Activated T-cell treated with anti-CD3 and anti-CD28 coated beads for 24 hours (primary cell): ENCODE measurements at regions not wholly inside any gene's neighbourhood (a gene's known extent, or its start where the extent isn't known, plus 50 kb on each side); places are given as distances from the start of the nearest gene placed in this dataset.

Experiments
- DNase-seq: peaks from one replicate; pipeline ENCODE4 v3.0.0-alpha.2; 2020; ENCODE audit warnings: low read depth

GRCh38 chr6:19465256-19465655 is 371.9 kb upstream of the ID4 start:
- no peak for DNase-seq

DNA sequence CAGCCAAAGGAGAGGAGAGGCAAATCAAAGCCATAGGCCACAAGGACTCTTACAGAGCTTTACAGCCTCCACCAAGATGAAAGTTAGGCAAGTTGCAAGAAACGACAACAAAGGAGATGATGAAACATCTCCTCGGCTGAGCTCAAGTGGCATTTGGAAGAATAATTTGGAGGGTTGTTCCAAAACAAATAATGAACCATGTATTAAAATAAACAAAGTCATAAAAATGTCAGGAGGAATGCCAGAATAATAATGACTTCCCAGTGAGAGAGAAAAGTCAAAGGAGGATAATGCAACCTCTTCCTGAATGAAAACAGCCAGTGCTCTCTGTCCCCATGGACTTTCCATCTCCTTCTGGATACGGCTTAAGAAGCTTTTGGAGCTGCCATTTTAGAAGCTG is 371.4 kb upstream of the ID4 start:
- no peak for DNase-seq

DNA sequence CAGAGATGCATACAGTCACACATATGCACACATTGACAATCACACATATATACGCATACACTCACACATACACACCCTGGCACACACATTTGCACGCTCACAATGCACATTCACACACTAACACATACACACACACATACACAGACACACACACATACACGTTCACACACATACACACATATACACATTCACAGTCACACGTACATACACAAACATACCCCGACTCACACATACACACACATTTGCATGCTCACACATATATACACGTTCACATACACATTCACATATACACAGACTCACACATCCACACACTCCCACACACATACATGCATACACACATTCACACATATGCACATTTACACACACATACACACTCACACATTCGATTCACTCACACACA is 366.8 kb upstream of the ID4 start:
- DNase-seq: no peak

GRCh38 chr6:19472153-19472552 is 365.0 kb upstream of the ID4 start:
- no peak for DNase-seq

DNA sequence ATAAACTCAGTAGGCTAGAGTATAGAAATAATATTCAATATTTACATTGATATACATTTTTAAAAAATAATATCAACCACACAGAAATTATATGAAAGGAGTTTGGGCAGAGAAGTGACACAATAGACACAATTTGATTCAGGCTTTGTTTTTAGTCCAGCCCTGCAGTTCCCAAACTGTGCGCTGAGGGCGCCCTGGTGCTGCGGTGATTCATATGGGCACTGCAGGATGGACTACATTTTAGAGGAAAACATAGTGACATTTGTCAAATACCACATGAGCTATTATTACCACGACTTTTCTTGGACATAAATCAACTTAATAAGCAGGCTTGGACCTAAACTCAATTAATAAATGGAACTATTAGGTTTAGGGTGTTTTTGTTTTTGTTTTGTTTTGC is 364.3 kb upstream of the ID4 start:
- DNase-seq: no peak

GRCh38 chr6:19477563-19477962 is 359.6 kb upstream of the ID4 start:
- DNase-seq: no peak

DNA sequence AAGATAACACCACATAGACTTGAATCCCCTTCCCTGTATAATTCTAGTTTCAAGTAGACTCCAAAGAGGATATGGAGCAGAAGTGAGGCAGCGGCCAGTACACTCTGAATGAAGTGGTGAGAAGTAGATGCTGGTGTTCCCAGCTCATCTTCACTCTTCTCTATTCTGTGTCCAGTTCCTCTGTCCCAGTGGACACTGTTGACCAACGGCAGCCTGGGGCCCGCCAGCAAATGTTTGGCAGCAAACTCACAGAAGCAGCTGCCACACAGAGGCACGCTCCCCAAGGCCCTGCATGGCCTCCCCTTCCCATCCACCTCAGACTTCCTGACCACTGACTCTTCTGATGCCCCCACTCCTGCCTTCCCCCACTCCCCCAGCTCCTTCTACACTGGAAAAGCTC is 358.9 kb upstream of the ID4 start:
- DNase-seq: no peak

GRCh38 chr6:19478992-19479391 is 358.2 kb upstream of the ID4 start:
- no peak for DNase-seq

DNA sequence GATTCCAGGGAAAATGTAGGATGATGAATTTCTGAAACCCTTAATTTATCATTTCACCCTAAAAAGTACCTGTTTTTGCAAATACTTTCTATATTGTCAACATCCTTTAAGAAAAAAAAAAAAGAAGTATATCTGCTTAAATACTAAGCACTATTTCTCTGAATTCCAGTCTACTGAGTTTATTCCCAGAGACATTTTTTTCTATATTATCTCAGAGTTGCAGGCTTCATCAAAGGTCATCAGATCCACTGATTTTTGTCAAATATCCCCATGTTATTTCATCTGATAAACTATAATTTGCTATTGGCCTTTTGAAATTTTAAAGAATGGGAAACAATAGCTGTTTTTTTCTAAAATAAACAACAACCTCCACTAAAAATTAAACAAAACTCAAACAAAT is 357.6 kb upstream of the ID4 start:
- no peak for DNase-seq

GRCh38 chr6:19492636-19493405 is 344.3 kb upstream of the ID4 start:
- no peak for DNase-seq

DNA sequence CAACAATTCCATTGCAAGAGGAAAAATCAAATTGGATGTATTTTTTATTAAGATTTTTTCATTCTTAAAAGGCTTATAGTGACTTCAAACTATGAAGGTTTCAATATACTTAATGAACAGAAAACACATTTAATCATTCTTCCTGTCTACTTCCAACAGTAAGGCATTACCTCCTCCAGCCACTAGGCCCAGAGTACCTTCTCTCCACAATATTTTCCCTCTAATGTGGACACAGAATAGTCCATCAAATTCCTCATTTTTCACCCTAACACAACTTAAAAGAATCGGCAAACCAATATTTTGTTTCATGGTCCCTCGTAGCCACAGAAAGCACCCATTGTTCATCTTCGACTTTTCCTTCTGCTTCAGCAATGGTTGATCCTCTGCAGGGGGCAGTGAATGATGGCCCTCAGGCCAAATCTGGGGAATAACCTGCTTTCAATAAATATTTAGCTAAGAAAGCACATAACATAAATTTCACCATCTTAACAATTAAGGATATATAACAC is 335.4 kb upstream of the ID4 start:
- DNase-seq: no peak

- no peak for DNase-seq
Measured at GRCh38 chr6:19502301-19502700, 334.9 kb upstream of the ID4 start.

DNA sequence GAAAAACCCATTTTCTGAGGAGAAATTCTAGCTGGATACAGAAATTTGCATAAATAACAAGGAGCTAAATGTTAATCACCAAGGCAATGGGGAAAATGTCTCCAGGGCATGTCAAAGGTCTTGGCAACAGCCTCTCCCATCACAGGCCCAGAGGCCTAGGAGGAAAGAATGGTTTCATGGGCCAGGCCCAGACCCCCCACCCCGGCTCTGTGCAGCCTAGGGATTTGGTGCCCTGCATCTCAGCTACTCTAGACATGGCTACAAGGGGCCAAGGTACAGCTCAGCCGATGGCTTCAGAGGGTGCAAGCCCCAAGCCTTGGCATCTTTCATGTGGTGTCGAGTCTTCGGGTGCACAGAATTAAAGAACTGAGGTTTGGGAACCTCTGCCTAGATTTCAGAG is 321.2 kb upstream of the ID4 start:
- DNase-seq: no peak

- no peak for DNase-seq
Measured at GRCh38 chr6:19519941-19520340, 317.2 kb upstream of the ID4 start.

DNA sequence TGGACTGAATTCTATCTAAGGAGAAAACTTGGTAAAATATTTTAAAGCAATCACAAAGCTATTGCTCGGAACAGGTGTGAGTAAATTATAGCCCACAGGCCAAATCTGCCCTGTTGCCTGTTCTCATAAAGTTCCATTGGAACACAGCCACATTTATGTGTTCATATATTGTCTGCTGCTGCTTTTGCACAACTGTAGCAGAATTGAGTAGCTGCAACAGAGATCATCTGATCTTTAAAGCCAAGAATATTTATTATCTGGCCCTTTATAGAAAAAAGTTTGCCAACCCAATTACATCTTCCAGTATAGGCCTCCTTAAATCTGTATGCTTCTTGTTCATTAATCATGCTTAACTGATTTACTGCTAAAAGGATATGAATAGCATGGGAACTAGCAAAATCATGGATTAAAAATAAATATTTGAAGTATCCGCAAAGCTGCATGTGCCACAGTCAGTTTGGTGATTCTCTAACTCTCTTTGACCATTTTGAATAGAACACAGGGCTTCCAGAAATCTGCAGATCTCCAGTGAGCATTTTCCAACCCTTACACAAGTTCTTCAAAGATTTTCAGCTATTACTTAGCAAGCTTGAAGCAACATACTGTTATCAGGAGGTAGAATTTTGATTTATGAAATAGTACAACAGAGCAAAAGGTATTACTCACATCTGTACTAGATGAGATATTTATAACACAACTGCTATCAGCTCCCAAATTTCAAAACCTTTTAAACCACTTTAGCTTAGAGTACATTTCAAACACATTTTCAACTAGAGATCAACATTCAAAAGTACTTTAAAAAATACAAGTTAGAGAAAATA is 312.6 kb upstream of the ID4 start:
- DNase-seq: no peak

- DNase-seq: no peak
Measured at GRCh38 chr6:19525673-19526072, 311.5 kb upstream of the ID4 start.

GRCh38 chr6:19530188-19530587 is 307.0 kb upstream of the ID4 start:
- no peak for DNase-seq

DNA sequence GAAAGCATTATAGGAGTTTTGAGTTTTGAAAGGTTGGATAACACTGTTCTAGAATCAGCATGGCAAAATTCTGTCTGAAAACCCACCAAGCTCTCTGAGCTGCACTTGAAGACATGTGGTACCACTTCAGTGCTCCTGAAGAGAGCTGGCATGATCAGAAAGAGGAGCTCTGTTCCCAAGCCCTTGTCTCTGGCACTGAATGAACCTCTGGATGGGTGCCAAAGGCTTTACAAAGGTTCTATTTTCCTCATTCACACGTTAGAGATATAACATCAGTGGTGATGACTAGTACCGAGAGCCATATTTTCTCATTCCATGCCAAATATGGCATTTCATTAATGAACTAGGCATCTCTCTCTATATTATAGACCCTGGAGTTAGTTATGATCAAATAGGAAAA is 301.8 kb upstream of the ID4 start:
- no peak for DNase-seq

DNA sequence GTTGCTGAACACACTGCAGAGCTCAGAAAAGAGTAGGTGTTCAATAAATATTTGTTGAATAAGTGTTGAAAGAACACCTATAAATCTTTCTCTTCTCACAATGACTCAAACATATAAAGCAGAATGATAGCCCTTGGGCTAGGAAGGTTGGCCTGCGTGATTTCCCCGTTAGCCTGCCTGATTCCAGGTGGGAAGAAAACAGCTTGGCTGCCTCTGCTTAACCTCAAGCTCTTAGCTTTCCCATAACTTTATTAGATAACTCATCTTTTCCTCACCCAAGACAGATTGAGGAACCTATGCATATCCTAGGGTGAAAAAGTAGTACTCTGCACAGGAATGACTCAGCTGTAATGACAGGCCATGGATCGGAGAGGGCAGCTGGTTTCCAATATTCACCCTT is 300.3 kb upstream of the ID4 start:
- no peak for DNase-seq

GRCh38 chr6:19538096-19538495 is 299.1 kb upstream of the ID4 start:
- DNase-seq: no peak

DNA sequence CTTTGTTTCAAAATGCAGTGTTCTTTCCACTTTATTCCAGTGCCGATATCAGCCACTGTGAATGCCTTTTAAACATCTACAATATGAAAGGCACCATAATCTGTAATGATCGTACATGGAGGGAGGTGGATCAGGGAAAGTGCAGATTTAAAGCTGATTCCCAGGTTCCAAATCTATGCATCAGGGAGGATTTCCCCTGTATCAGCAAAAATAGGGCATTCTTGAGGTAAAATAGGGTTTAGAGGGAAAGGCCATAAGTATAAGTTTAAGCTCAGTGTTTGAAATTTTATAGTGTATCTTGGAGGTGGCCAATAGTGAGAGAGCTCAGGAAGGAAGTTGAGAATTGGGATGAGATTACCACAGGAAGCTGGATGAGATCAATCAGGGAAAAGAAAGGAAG is 289.7 kb upstream of the ID4 start:
- no peak for DNase-seq

GRCh38 chr6:19549109-19549508 is 288.1 kb upstream of the ID4 start:
- no peak for DNase-seq

GRCh38 chr6:19550380-19550779 is 286.8 kb upstream of the ID4 start:
- DNase-seq: no peak

DNA sequence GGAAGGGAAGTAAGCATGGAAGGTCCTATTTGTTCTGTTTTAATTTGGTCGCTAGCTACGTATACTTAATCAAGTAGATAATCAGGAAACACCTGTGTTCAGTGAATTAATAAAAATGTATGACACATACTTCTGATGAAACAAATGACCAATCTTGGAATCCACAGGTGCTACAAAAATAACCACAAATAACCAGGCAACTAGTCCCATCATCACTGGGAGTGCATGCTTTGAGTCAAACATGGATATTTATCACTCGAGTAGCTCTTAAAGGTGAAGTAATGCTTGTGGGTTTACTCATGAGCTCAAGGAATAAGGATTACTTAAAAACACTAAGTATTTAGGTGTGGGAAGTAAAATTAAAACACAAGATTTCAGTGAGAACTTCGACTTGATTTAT is 285.6 kb upstream of the ID4 start:
- DNase-seq: no peak
